Kidney (tissue), 13 donors: ENCODE measurements at regions not wholly inside any gene's neighbourhood (a gene's known extent, or its start where the extent isn't known, plus 50 kb on each side); places are given as distances from the start of the nearest gene placed in this dataset.

Experiments
- DNase-seq, 5 donors: peaks; one replicate each; pipeline ENCODE4 v3.0.0-alpha.2; 2013 to 2020
- FAIRE-seq: peaks from 2 replicates; lab custom pipeline; 2012; peaks lifted over from hg19 to GRCh38; lab: Jason Lieb, UNC
- H3K27ac ChIP-seq, 2 donors: one replicate each; pipeline ENCODE4 v1.7.0; 2013; ENCODE audit warnings: low read depth in 2 of 2, low read length in 2 of 2, inconsistent platforms in 1 of 2
- H3K27me3 ChIP-seq: one replicate; pipeline ENCODE4 v1.7.1; 2013; ENCODE audit warnings: low read length, inconsistent platforms; ENCODE audit not compliant: control insufficient read depth, insufficient read depth
- H3K36me3 ChIP-seq, 3 donors: one replicate each; pipeline versions ENCODE4 v1.7.0 to v1.7.1; 2013; ENCODE audit warnings: low read length in 3 of 3, control low read depth in 1 of 3, inconsistent platforms in 1 of 3; ENCODE audit not compliant: insufficient read depth in 3 of 3, control insufficient read depth in 2 of 3
- H3K4me1 ChIP-seq, 3 donors: one replicate each; pipeline versions ENCODE4 v1.7.0 to v1.7.1; 2013; ENCODE audit warnings: low read length in 3 of 3, inconsistent platforms in 1 of 3, low read depth in 1 of 3; ENCODE audit not compliant: control insufficient read depth in 2 of 3, insufficient read depth in 2 of 3
- H3K4me3 ChIP-seq, 3 donors: one replicate each; pipeline versions ENCODE4 v1.7.0 to v1.8.1; 2013; ENCODE audit warnings: low read length in 3 of 3, control low read depth in 1 of 3, inconsistent platforms in 1 of 3
- H3K9ac ChIP-seq, 3 donors: one replicate each; pipeline versions ENCODE4 v1.7.0 to v1.7.1; 2013; ENCODE audit warnings: low read length in 3 of 3, control low read depth in 1 of 3, inconsistent platforms in 1 of 3
- H3K9me3 ChIP-seq, 3 donors: one replicate each; pipeline versions ENCODE4 v1.7.0 to v1.7.1; 2013; ENCODE audit warnings: low read length in 3 of 3, control low read depth in 1 of 3, inconsistent platforms in 1 of 3; ENCODE audit not compliant: control insufficient read depth in 2 of 3, insufficient read depth in 1 of 3
- CTCF ChIP-seq: IDR thresholded peaks from 3 replicates; pipeline ENCODE4 v1.5.1; 2012; ENCODE audit warnings: mild to moderate bottlenecking, moderate library complexity, borderline replicate concordance; ENCODE audit not compliant: insufficient read depth; ENCODE audit errors: extremely low read depth
- intact Hi-C: fragments of 100-400 bp; cut with DNase I; formaldehyde crosslinking; loops from one replicate; pipeline ENCODE4 v1.11.1; 2022
- donor health status: control.
- donor health status: control.
- donor health status: control.
- donor health status: control.
- donor health status: control.
- donor health status: DM: yes; HTN: yes; CAD: no.
- donor health status: Normal renal cell carcinoma (clear cell type).

DNA sequence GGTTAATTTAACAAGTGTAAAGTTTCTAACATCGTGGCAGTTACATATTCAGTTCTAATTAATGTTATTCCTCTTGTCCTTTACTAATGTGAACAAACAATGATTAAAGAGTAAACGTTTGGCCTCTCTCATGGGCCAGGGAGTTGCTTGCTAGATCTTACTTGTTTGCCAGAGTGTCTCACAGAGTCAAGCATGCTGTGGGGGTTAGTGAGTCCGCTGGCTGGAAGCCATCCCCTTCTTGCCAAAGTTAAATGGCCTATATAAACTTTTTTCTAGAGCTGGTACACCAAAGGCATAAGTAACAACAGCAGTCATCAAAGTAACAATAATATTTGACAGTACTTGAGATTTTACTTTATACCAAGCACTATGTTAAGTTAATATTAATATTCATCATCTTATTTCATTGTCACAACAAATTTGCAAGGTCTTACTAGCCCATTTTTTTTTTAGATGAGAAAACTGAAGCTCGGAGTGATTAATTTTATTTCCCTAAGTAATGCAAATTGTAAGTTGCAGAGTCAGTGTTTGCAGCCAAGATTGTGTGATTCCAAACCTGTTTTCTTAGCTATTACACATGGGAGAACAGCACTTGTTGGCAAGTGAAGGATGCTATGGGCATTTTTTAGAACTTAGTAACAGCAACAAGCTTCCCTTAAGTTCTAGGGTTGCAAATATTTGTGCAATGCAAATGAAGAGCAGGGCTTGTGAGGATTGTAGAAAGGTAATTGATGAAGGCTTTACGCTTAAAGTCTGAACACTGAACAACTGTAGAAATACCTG is 224.5 kb downstream of the RFPL4B start:
- TF ChIP-seq CTCF = no peak
- Histone ChIP-seq H3K9me3 (no peaks in the 10 kb centered on the region), H3K4me3 (no peak overlapping the region), H3K27ac (no peak overlapping the region), H3K36me3 (no peaks in the 10 kb centered on the region), H3K9ac (no peak overlapping the region), H3K27me3 (no peaks in the 10 kb centered on the region), H3K4me1 (no peaks in the 10 kb centered on the region)
- intact Hi-C loops = no loop called here
- DNase-seq (peak in 1 of 5 donors; percentile 8), FAIRE-seq (no peak)

- Histone ChIP-seq H3K9me3 (no peaks in the 10 kb centered on the region), H3K27me3 (no peaks in the 10 kb centered on the region), H3K4me1 (no peaks in the 10 kb centered on the region), H3K9ac (no peak overlapping the region), H3K27ac (no peak overlapping the region), H3K36me3 (no peaks in the 10 kb centered on the region), H3K4me3 (no peak overlapping the region)
- FAIRE-seq (no peak), DNase-seq (no peak)
- no peak for TF ChIP-seq CTCF
- intact Hi-C loops = no loop called here
Measured at GRCh38 chr6:112574190-112574589, 227.1 kb downstream of the RFPL4B start.

- no peak for DNase-seq
- H3K27ac ChIP-seq = no peak overlapping the region
- H3K9ac ChIP-seq = no peak overlapping the region
- no peak for FAIRE-seq
- no peaks in the 10 kb centered on the region for H3K27me3 ChIP-seq
- H3K4me1 ChIP-seq = no peaks in the 10 kb centered on the region
- no peaks in the 10 kb centered on the region for H3K36me3 ChIP-seq
- H3K9me3 ChIP-seq = no peaks in the 10 kb centered on the region
- H3K4me3 ChIP-seq = no peak overlapping the region
- TF ChIP-seq CTCF = no peak
- intact Hi-C loops = no loop called here
Measured at GRCh38 chr6:112575309-112575834, 228.2 kb downstream of the RFPL4B start.

GRCh38 chr6:112576423-112576822 is 229.3 kb downstream of the RFPL4B start:
- intact Hi-C loops = no loop called here

More at GRCh38 chr6:112576423-112576822, 229.3 kb downstream of the RFPL4B start:
- Histone ChIP-seq H3K36me3 (no peaks in the 10 kb centered on the region), H3K4me1 (no peaks in the 10 kb centered on the region), H3K27ac (no peak overlapping the region), H3K9me3 (no peaks in the 10 kb centered on the region), H3K27me3 (no peaks in the 10 kb centered on the region), H3K9ac (no peak overlapping the region), H3K4me3 (no peak overlapping the region)
- FAIRE-seq (no peak), DNase-seq (no peak)
- no peak for TF ChIP-seq CTCF
